SJCRH30 (cell line): ENCODE measurements at regions not wholly inside any gene's neighbourhood (a gene's known extent, or its start where the extent isn't known, plus 50 kb on each side); places are given as distances from the start of the nearest gene placed in this dataset.
"Not testable (repeated sequence)": the region's sequence is repeated elsewhere in the genome, so short reads cannot be mapped to it uniquely, and the experiment has no call there.

Experiments
- DNase-seq, 2 experiments: peaks; one replicate each; pipeline ENCODE4 v3.0.0-alpha.2; 2015 to 2020
- H3K27ac ChIP-seq: fragments of 250-450 bp; sonication (Bioruptor Pico); 2 replicates; pipeline ENCODE4 v1.5.1; 2020; ENCODE audit warnings: mild to moderate bottlenecking, moderate library complexity
- H3K27me3 ChIP-seq: fragments of 250-450 bp; sonication (Bioruptor Pico); 2 replicates; pipeline ENCODE4 v1.5.1; 2020; ENCODE audit warnings: mild to moderate bottlenecking, moderate library complexity
- H3K36me3 ChIP-seq: fragments of 250-450 bp; sonication (Bioruptor Pico); 2 replicates; pipeline ENCODE4 v1.5.1; 2020; ENCODE audit warnings: mild to moderate bottlenecking, moderate library complexity
- H3K4me1 ChIP-seq: fragments of 250-450 bp; sonication (Bioruptor Pico); 2 replicates; pipeline ENCODE4 v1.5.1; 2020; ENCODE audit warnings: mild to moderate bottlenecking, moderate library complexity
- H3K4me3 ChIP-seq: fragments of 250-450 bp; sonication (Bioruptor Pico); 2 replicates; pipeline ENCODE4 v1.5.1; 2020; ENCODE audit warnings: mild to moderate bottlenecking, moderate library complexity
- H3K9me3 ChIP-seq: fragments of 250-450 bp; sonication (Bioruptor Pico); replicated peaks from 2 replicates; pipeline ENCODE4 v1.5.1; 2020; ENCODE audit warnings: mild to moderate bottlenecking, moderate library complexity

DNA sequence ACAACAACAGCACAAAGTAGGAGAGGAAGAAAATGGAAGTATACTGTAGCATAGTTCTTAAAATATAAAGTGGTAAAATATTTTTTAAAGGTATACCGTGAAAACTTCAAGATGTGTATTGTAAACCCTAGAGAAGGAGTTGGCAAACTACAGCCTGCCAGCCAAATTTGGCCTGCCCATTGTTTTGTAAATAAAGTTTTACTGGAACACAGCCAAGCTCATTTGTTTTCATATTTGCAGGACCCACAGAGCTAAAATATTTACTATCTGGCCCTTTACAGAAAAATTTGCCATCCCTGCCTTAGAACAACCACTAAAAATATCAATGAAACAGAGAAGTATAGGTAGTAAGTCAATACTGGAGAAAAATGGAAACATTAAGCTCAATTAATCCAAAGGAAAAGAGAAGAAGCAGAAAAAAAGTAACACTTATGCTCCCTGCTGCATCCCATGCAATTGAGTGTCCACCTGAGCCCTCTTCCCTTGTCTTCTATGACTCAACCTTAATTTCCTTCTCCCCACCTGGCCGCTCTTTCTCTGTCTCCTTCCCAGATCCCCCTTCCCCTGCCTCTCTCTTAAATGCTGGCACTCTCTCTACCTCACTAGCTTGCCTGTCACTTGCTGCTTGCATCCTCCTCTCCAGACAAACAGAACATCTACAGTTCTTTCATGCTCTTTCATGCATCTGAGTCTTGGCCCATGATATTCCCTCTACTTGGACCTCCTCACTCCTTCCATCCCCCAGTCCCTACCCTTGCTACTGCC is 50.6 kb upstream of the FER start:
- no peaks in the 10 kb centered on the region for H3K36me3 ChIP-seq
- H3K27ac ChIP-seq: no peak overlapping the region
- no peaks in the 10 kb centered on the region for H3K4me1 ChIP-seq
- DNase-seq: no peak
- no peaks in the 10 kb centered on the region for H3K9me3 ChIP-seq
- H3K27me3 ChIP-seq: no peaks in the 10 kb centered on the region
- no peak overlapping the region for H3K4me3 ChIP-seq

DNA sequence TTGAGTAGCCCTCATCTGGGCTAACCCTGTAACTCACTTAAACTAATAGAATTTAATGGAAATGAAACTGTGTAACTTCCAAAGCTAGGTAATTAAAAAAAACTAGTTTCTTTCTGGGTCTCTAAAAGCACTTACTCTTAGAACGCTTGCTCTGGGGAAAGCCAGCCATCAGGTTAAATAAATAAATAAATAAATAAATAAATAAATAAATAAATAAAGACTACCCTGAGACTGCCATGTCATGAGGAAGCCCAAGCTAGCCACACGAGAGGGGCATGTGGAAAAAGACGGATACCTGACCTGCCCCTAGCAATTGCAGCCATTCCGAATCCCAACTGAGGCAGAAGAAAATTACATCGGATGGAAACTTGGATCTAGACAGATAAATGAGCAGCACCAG is 51.3 kb upstream of the FER start:
- no peak overlapping the region for H3K27ac ChIP-seq
- no peak overlapping the region for H3K4me3 ChIP-seq
- DNase-seq: no peak
- no peaks in the 10 kb centered on the region for H3K27me3 ChIP-seq
- no peaks in the 10 kb centered on the region for H3K4me1 ChIP-seq
- H3K36me3 ChIP-seq: no peaks in the 10 kb centered on the region
- H3K9me3 ChIP-seq: no peaks in the 10 kb centered on the region

DNA sequence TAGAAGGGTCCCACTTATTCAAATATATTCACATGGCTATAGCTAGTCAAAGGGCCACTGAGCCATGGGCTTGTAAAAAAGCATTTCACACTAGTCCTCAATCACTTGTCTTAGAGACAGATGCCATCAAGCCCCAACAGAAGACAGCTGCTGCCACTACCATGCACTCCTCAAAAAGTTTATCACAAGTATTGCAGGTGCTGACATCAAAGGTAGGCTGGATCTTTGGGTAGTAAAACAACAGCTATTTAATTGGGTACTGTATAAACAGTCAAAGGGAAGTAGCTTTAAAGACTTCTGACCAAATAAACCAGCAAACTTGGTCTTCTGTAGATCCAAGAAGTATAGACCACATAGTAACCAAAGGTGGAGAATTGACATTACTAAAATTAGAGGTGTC is 59.2 kb upstream of the FER start:
- no peaks in the 10 kb centered on the region for H3K36me3 ChIP-seq
- no peak for DNase-seq
- H3K4me3 ChIP-seq: no peak overlapping the region
- no peaks in the 10 kb centered on the region for H3K27me3 ChIP-seq
- H3K9me3 ChIP-seq: no peaks in the 10 kb centered on the region; the same call in 1 of the 2 replicates
- no peaks in the 10 kb centered on the region for H3K4me1 ChIP-seq
- H3K27ac ChIP-seq: no peak overlapping the region

DNA sequence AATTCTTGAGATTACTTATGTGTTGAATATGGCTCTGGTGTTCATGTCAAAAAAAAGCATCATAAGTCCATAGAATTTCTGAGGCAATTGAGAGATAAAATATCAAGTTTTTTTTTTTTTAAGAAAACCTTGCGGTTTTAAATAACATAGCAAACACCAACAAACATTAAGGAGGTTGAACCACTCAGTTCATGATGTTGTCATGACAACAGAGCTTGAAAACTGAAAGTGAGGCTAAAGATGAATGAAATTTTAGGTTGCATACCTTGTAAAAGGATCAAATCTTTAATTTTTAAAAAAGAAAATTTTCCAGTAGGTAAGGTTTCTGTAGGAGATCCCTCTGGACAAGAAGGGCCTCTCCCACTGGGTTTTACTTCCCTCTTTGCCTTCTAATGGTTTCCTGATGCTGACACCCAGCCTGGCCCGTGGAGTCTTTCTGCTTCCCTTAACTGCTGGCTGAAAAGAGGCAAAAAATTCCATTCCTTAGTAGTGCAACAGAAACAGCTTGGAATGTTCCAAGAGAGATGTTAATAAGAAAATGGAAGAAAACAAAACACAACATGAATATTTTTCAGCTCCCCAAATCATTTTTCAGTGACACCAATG is 60.0 kb upstream of the FER start:
- no peak for DNase-seq
- Histone ChIP-seq H3K27me3 (no peaks in the 10 kb centered on the region), H3K9me3 (no peaks in the 10 kb centered on the region; the same call in 1 of the 2 replicates), H3K4me1 (no peaks in the 10 kb centered on the region), H3K36me3 (no peaks in the 10 kb centered on the region), H3K27ac (no peak overlapping the region), H3K4me3 (no peak overlapping the region)

DNA sequence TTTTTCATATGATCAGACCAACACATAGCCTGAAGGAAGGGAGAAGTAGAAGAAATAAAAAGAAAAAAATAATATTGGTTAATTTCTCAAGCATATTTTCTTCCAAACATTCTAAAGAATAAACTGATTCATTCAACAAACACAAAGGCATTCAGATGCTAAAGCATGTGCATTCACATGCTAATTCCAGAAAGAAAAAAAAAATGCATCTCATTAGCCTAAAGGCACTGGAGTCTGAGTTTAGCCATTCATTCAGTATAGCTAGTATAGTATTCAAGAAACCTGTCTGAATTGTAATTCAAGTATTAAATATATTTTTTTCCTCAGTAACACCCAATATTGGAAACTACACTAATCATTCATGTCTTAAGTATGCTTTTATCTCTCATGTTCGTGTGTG is 61.0 kb upstream of the FER start:
- H3K4me3 ChIP-seq: no peak overlapping the region
- H3K27me3 ChIP-seq: no peaks in the 10 kb centered on the region
- no peaks in the 10 kb centered on the region; the same call in 1 of the 2 replicates for H3K9me3 ChIP-seq
- H3K36me3 ChIP-seq: no peaks in the 10 kb centered on the region
- no peak overlapping the region for H3K27ac ChIP-seq
- H3K4me1 ChIP-seq: no peaks in the 10 kb centered on the region
- DNase-seq: no peak

DNA sequence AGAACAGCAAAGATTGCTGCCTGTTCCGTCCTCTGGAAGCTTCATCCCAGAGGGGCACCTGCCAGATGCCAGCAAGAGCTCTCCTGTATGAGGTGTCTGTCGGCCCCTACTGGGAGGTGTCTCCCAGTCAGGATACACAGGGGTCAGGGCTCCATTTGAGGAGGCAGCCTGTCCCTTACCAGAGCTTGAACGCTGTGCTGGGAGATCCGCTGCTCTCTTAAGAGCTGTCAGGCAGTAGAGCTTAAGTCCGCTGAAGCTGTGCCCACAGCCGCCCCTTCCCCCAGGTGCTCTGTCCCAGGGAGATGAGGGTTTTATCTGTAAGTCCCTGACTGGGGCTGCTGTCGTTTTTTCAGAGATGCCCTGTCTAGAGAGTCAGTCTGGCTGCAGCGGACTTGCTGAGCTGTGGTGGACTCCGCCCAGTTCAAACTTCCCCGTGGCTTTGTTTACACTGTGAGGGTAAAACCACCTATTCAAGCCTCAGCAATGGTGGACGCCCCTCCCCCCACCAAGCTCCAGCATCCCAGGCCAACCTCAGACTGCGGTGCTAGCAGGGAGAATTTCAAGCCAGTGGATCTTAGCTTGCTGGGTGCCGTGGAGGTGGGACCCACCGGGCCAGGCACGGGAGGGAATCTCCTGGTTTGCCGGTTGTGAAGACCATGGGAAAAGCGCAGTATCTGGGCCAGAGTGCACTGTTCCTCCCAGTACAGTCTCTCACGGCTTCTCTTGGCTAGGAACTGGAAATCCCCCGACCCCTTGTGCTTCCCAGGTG is 62.1 kb upstream of the FER start:
- H3K36me3 ChIP-seq, H3K4me1 ChIP-seq, H3K9me3 ChIP-seq, H3K27me3 ChIP-seq, H3K27ac ChIP-seq: not testable (repeated sequence)
- peak overlapping the region; percentile 17; the same call in 1 of the 2 replicates for H3K4me3 ChIP-seq
- peak in 1 of 2 experiments; percentile 13 for DNase-seq

DNA sequence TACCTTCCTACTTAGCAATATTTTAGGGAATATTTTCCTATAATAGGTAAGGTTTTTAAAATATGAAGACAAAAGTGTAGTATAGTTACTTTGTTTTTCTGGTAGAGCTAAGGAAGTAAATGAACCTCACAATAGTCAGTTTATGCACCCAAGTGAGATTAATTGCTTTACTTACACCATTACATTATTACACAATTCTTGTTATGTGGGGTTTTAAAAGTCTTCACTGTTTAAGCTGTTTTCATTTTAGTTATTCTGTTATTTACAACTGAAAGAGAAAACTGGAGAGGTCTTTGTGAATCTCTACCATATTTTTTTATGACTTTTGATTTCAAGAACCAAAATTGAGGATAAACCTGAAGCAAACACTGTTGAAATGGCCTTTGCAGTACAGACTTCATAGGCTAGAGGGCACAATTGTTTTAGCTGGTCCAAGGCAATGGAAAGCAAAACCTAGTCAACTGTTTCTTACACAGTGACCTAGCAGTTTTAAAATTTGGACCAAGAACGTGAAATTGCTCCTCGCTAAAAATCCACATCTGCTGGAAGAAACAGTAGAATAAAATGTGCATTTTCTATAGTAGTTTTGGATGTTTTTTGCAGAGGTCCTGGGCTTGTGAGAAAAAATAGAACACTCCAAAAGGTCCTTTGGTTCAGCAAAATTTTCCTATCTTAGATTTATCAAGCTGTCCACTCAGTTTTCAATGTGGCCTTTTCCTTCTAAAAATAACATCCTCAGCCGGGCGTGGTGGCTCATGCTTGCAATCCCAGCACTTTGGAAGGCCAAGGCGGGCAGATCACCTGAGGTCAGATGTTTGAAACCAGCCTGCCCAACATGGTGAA is 66.4 kb upstream of the FER start:
- H3K4me1 ChIP-seq: no peaks in the 10 kb centered on the region
- H3K27me3 ChIP-seq: no peaks in the 10 kb centered on the region
- H3K27ac ChIP-seq: no peak overlapping the region
- no peaks in the 10 kb centered on the region for H3K36me3 ChIP-seq
- no peaks in the 10 kb centered on the region; the same call in 1 of the 2 replicates for H3K9me3 ChIP-seq
- peak; percentile 31 to 76 for DNase-seq
- H3K4me3 ChIP-seq: peak overlapping the region; percentile 40

DNA sequence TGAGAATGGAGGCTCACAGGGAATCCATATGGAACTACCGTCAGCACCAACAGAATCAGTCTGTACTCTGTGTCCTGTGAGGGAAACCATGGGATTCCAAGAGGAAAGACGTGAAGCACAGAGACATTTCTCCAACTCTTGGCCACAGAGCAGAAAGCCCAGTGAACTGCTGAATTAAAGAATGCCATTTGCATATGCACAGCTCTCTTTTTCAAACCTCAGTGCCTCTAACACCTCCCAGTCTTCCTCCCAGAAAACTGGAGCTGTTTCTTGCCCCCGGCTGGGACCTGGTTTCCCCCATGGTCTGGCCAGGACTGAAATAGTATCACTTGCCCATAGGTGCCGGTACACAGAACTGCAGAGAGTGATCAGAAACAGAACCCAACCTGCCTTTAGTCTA is 69.6 kb upstream of the FER start:
- H3K36me3 ChIP-seq: no peaks in the 10 kb centered on the region
- no peaks in the 10 kb centered on the region for H3K4me1 ChIP-seq
- no peak overlapping the region for H3K27ac ChIP-seq
- H3K27me3 ChIP-seq: no peaks in the 10 kb centered on the region
- H3K9me3 ChIP-seq: no peaks in the 10 kb centered on the region
- no peak for DNase-seq
- no peak overlapping the region for H3K4me3 ChIP-seq

DNA sequence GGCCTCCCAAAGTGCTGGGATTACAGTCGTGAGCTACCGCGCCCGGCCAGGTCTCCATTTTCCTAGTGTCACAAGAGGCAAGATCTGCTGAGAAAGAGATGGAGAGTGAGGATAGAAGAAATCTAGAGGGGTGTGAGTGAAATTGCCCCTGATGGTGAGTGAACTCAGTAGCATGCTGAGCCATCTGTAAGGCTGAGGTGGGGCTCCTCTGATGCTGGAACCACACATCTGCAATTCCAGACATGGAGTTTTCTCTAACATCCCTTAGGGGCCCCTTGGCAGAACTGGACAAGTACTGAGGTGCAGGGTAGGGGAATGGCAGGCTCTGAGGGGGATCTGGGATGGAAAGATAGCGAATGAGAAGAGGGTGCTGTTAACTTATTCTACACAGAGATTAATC is 72.0 kb upstream of the FER start:
- Histone ChIP-seq H3K4me3 (no peak overlapping the region), H3K9me3 (no peaks in the 10 kb centered on the region), H3K36me3 (no peaks in the 10 kb centered on the region)

DNA sequence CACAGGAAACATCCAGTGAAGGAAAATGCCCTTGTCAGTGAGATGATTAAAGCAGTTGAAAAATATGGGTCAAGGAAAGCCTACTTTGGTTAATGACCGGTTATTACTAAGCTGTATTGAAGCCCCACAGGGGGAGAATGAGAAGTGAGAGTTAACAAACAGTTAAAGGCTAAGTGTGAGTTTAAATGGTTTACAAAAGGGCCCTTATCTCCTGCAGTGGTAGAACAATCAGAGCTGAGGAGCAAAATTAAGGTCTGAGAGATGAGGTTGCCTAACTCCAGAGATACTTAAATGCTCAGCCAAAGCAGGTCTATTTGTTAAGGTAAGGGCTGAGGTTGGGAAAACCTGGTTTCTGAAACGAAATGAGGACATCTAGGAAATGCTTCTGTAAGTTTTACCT is 75.1 kb upstream of the FER start:
- Histone ChIP-seq H3K4me1 (no peaks in the 10 kb centered on the region), H3K36me3 (no peaks in the 10 kb centered on the region), H3K4me3 (no peak overlapping the region), H3K27me3 (no peaks in the 10 kb centered on the region), H3K9me3 (no peaks in the 10 kb centered on the region), H3K27ac (no peak overlapping the region)
- no peak for DNase-seq

More for the DNA sequence above, 72.0 kb upstream of the FER start:
- Histone ChIP-seq H3K27me3 (no peaks in the 10 kb centered on the region), H3K4me1 (no peaks in the 10 kb centered on the region), H3K27ac (no peak overlapping the region)
- no peak for DNase-seq

DNA sequence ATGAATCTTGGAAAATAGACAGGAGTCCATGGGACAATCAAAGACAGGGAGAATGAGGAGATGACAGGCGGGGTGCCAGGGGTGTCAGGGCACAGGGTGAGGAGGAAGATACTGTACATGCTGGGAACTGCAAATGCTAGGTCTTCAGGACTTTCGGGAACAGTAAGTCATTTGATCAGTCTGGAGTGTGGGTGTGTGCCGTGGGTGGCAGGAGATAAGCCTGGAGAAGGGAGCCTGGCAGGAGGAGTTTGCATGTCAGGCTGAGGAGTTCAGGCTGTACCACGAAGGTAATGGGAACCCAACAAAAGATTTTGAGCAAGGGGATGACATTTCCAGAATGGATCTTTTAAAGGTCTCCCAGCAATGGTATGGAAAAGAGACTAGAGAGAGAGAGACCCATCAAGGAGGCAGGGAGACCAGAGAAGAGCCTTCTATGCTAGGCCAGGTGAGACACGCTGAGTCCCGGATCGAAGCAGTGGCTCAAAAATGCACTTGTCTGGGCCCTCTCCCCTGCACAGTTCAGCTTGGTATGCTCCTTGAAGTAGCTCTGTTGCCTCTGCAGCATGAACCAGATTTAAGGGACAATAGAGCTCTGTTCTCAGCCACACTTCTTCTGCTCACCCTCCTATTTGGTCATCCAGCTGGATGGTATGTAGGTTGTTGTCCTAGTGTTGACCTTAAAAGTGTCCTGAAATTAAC is 77.0 kb upstream of the FER start:
- no peaks in the 10 kb centered on the region for H3K9me3 ChIP-seq
- no peaks in the 10 kb centered on the region for H3K4me1 ChIP-seq
- no peaks in the 10 kb centered on the region for H3K36me3 ChIP-seq
- no peak for DNase-seq
- no peak overlapping the region for H3K4me3 ChIP-seq
- no peaks in the 10 kb centered on the region for H3K27me3 ChIP-seq
- H3K27ac ChIP-seq: no peak overlapping the region

DNA sequence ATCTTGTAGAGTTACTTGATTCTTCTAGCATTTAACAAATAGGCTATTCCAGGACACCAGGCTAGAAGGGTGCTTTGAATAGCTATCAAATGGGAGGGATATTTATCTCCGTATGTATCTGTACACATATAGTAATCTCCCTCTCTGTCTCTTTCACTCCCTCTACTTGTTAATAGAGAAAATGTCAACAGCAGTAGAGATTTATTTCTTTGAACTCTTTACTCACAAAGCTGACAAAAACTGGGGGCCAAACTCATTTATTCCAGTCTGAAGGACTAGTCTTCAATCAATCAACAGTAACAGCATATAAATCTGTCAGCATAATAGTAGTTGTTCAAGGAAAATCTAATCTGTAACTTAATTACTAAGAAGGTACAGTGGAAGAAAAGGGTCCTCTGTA is 78.2 kb upstream of the FER start:
- no peak overlapping the region for H3K27ac ChIP-seq

DNA sequence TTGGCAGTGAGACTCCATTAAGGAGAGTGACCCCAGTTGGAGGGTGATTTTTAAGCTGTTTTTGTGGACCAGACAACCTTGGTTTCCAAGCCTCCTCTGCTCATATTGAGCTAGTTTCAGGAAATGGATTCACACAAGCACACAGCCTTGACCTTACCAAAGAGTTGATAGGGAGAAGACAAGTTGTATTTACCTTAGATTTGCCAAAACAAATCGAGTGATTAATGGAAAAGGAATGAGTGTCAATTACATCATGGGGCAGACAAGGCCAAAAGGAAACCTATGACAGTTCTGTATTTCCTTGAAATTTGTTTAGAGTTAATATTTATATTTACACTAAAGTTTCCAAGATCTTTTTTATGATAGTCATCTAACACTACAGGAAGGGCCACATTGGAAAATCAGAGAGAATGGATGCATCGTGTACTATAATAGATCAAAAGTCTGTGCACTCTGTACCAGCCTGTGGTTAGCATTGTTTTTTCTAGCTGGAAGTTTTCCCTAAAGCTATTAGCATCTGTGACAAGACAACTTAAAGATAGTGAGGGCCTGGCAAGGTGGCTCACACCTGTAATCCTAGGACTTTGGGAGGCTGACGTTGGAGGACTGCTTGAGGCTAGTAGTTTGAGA is 86.0 kb upstream of the FER start:
- Histone ChIP-seq H3K27me3 (no peaks in the 10 kb centered on the region), H3K4me1 (no peaks in the 10 kb centered on the region), H3K4me3 (no peak overlapping the region), H3K9me3 (no peaks in the 10 kb centered on the region), H3K36me3 (no peaks in the 10 kb centered on the region), H3K27ac (no peak overlapping the region)
- no peak for DNase-seq

More for the DNA sequence above, 78.2 kb upstream of the FER start:
- no peaks in the 10 kb centered on the region for H3K4me1 ChIP-seq
- H3K36me3 ChIP-seq: no peaks in the 10 kb centered on the region
- H3K4me3 ChIP-seq: no peak overlapping the region
- H3K9me3 ChIP-seq: no peaks in the 10 kb centered on the region
- no peak for DNase-seq
- H3K27me3 ChIP-seq: no peaks in the 10 kb centered on the region

DNA sequence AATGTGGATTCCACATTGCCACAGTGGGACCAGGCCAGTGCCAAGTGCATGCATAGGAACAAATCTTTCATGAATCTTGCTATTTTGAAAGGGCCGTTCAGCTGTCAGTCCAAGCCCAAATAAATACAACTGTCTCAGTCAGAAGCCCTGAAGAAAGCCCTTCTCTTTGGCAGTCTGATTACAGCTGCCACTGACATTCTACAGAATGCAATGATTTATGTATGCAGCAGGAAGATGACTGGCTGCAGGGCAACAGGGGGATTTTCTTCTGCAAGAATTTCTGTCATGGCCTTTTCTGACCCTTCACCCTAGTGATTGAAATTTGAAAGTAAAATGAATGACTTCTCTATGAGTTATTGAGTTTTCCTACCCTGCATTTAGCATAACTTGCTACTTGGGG is 86.7 kb upstream of the FER start:
- no peaks in the 10 kb centered on the region for H3K27me3 ChIP-seq
- H3K9me3 ChIP-seq: no peaks in the 10 kb centered on the region
- H3K27ac ChIP-seq: no peak overlapping the region
- H3K4me1 ChIP-seq: no peaks in the 10 kb centered on the region
- no peaks in the 10 kb centered on the region for H3K36me3 ChIP-seq
- no peak overlapping the region for H3K4me3 ChIP-seq
- DNase-seq: no peak
